ENCODE measurements at regions not wholly inside any gene's neighbourhood (a gene's known extent, or its start where the extent isn't known, plus 50 kb on each side); places are given as distances from the start of the nearest gene placed in this dataset.

DNA sequence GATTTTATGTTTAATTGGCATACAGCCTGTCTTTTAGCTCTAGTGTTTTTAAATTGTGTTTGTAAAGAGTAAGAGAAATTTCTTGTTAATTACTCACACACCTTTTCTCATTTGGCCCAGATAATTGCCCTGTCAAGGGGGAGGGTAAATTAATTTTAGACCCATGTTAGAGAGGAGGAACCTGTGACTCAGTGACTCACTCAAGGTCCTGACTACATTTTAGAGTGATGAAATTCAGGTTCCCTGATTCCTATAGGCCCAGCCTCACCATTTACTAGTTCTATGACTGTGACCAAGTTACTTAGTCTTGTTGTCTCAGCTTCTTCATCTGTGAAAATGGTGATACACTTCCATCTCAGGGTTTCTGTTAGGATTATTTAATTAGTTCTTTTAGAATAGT lies 125.2 kb upstream of the DPH6 start:
- DNase-seq (ENCODE audit: low spot score) = no peak

DNA sequence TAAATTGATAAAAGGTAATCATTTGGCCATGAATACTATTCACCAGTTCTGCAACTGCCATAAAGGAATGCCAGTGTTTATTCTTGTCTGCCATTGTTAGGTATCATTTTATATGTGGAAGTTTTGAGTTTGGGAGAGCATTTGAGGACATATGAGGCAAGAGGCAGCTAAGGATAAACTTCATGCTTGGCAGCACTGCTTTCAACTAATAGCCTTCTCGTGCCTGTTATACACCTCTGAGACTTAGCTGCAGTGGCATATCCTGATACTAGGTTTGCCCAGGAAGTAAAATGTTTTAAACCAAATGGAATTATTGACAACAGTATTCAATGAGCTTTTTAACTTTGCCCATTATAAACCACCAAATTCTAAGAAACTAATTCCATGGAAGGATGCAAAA lies 126.0 kb upstream of the DPH6 start:
- TF ChIP-seq, protein P1, sequence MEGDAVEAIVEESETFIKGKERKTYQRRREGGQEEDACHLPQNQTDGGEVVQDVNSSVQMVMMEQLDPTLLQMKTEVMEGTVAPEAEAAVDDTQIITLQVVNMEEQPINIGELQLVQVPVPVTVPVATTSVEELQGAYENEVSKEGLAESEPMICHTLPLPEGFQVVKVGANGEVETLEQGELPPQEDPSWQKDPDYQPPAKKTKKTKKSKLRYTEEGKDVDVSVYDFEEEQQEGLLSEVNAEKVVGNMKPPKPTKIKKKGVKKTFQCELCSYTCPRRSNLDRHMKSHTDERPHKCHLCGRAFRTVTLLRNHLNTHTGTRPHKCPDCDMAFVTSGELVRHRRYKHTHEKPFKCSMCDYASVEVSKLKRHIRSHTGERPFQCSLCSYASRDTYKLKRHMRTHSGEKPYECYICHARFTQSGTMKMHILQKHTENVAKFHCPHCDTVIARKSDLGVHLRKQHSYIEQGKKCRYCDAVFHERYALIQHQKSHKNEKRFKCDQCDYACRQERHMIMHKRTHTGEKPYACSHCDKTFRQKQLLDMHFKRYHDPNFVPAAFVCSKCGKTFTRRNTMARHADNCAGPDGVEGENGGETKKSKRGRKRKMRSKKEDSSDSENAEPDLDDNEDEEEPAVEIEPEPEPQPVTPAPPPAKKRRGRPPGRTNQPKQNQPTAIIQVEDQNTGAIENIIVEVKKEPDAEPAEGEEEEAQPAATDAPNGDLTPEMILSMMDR (IDR thresholded peaks at IDR 0.05; ENCODE audit: extremely low read depth, missing control alignments) = no peak
- DNase-seq (ENCODE audit: low spot score) = no peak

More for the DNA sequence above, 125.2 kb upstream of the DPH6 start:
- TF ChIP-seq, protein P1 (IDR thresholded peaks at IDR 0.05; ENCODE audit: extremely low read depth, missing control alignments) = no peak

DNA sequence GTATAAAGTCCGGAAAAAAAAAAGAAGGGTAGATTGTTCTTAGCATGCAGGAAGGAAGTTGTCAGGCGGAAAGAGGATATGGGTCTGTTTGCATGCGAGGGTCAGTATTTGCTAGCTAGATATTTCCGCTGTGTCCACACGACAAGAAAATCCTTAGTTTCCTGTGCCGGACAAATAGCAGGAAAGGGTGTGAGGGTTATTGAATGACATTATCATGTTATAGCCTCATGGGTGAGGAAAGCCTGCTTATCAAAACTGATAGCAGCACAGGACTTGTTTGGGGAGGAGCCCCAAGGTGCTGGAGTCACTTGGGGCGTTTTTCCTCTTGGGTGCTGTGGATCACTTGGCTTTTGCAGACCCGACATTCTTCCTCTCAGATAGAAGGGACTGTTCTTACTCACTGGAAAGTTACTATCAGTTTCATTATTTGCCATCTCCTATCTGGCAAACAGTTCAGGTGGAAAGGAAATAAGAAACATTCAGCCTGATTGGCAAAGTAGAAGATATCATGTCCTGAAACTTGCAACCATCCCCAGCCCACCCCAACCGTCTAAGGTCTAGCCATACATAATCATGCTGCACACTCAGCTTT lies 127.2 kb upstream of the DPH6 start:
- TF ChIP-seq, protein P1 (IDR thresholded peaks at IDR 0.05; ENCODE audit: extremely low read depth, missing control alignments) = no peak
- no peak for DNase-seq (ENCODE audit: low spot score)

DNA sequence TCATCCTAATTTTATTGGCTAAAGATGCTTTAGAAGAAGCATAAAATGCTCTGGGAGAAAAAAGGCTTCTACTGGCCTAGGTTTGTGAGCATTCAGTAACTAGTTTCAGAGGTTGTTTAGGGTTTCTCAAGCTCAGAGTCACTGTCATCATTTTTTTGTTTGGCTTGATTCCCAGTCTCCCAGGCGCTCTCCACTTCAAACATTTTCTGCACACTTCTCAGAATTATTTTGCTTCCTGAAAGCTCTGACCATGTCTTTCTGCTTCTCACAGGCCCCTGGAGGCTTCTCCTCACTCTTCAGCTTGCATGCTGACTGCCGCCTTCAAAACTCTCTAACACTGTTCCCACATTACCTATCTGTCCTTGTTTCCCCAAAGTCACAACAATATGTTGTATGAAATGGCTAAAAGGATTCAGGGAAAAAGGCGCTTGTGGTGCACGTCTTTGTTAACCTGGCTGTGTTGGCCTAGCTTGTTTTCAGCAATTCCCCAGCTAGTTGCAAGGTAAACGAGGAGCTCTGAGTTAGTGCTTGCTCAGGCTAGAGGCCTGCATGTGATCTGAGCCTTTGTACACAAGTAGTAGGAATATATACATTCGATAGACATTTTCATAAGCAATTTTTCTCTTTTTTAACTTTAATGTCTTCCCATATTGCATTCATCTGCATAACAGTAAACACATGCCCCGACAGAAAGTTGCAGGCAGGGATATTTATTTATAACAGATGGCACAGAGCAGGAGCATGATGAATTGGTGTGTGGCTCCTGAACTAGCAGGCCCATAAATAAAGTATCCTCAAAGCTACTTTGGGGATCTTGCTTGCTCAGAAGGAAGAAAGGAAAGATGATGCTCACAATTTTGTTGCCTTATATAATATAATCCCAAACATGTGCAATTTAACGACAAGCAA lies 129.2 kb upstream of the DPH6 start:
- TF ChIP-seq, protein P1 (IDR thresholded peaks at IDR 0.05; ENCODE audit: extremely low read depth, missing control alignments) = no peak
- no peak for DNase-seq (ENCODE audit: low spot score)

DNA sequence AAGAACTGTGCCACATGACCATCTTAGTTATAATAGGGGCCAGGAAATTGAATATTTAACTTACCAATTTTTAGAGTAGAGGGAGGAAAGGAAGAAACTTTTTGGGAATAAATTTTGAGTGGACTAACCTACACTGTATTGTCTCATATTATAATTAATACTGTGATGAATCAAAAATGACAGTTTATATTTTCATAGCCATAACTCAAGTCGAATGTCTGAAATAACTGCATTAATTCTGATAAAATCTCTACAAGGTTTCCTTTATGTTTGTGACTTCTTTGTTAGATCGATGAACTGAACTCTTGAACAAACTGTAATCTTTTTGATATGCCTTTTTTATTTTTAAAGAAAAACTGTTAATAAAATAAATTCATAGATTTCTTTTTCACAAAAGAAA lies 132.8 kb upstream of the DPH6 start:
- DNase-seq (ENCODE audit: low spot score) = no peak
- TF ChIP-seq, protein P1 (IDR thresholded peaks at IDR 0.05; ENCODE audit: extremely low read depth, missing control alignments) = no peak

DNA sequence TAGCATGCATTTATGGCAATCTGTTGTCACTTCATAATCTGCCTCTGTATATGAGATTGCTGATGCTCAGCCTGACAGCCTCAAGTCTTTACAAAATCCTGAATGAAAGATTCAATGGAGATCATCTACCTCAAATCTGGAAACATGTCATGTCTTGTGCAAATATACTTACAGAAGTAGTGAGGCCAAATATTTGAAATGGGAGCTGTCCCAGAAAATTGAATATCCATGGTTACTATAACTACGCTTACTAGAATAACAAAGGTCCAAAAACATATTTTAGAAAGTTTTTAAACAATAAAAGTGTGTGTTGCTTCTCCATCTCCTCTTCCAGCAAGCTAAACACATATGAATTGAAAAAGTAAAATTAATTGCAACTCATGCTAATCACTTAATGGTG lies 133.2 kb upstream of the DPH6 start:
- TF ChIP-seq, protein P1 (IDR thresholded peaks at IDR 0.05; ENCODE audit: extremely low read depth, missing control alignments) = no peak
- no peak for DNase-seq (ENCODE audit: low spot score)

DNA sequence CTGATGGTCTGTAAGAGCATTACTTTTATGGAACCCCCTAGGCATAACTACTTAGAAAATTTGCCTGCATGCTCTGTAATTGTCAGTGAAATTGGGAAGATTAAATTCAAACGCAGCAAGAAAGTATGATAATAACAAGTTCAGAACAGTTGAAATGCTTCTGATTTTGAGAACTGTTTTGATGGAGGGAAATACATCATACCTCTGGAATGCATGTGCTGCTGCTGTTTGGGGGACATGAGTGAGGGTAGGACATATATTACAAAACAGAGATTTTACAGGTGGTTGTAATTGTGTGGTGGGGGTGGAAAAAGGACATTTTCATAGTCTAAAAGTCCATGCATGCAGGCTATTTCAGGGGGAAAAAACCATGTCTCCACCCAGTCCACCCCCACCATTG lies 135.0 kb upstream of the DPH6 start:
- DNase-seq (ENCODE audit: low spot score) = no peak

More for the DNA sequence above, 135.0 kb upstream of the DPH6 start:
- TF ChIP-seq, protein P1 (IDR thresholded peaks at IDR 0.05; ENCODE audit: extremely low read depth, missing control alignments) = no peak

All from GM20000 (cell line).